Transverse colon (tissue), 4 donors: ENCODE measurements at regions not wholly inside any gene's neighbourhood (a gene's known extent, or its start where the extent isn't known, plus 50 kb on each side); places are given as distances from the start of the nearest gene placed in this dataset.

Experiments used
- DNase-seq: peaks from one replicate; pipeline ENCODE4 v3.0.0-alpha.2; 2019
- H3K27ac ChIP-seq, 4 donors: fragments of 200-600 bp; sonication (generic); 2 replicates each; pipeline ENCODE4 v1.5.1; 2016 to 2018; ENCODE audit warnings: inconsistent platforms in 4 of 4
- H3K27me3 ChIP-seq: fragments of 200-600 bp; sonication (generic); 2 replicates; pipeline ENCODE4 v1.5.1; 2017; ENCODE audit warnings: inconsistent platforms
- H3K36me3 ChIP-seq, 4 donors: fragments of 200-600 bp; sonication (generic); 2 replicates each; pipeline ENCODE4 v1.5.1; 2017 to 2019; ENCODE audit warnings: inconsistent platforms in 4 of 4
- H3K4me1 ChIP-seq, 4 donors: fragments of 200-600 bp; sonication (generic); 2 replicates each; pipeline ENCODE4 v1.5.1; 2017 to 2020; ENCODE audit warnings: inconsistent platforms in 4 of 4
- H3K4me3 ChIP-seq, 4 donors: fragments of 200-600 bp; sonication (generic); 1 replicate in 1 of 4; 2 replicates in 3 of 4; pipeline versions ENCODE4 v1.5.1 to v1.6.1; 2017 to 2019; ENCODE audit warnings: inconsistent platforms in 4 of 4
- H3K9me3 ChIP-seq, 2 donors: fragments of 200-600 bp; sonication (generic); 2 replicates each; pipeline ENCODE4 v1.5.1; 2017 to 2019; ENCODE audit warnings: inconsistent platforms in 2 of 2
- EP300 ChIP-seq: sonication (generic); formaldehyde crosslinking; IDR thresholded peaks from one replicate; pipeline ENCODE4 v1.6.1; 2017; ENCODE audit warnings: antibody characterized with exemption, low read depth
- POLR2A ChIP-seq: fragments of 450-650 bp; IDR thresholded peaks from one replicate; pipeline ENCODE4 v1.6.1; 2016; ENCODE audit warnings: antibody characterized with exemption, mild to moderate bottlenecking, moderate library complexity
- POLR2AphosphoS5 ChIP-seq, 3 donors: sonication (generic); formaldehyde crosslinking; IDR thresholded peaks; one replicate each; pipeline ENCODE4 v1.6.1; 2016; ENCODE audit warnings: antibody characterized with exemption in 3 of 3
- WGBS, 2 donors: methylation state at CpG; one replicate each; pipeline ENCODE4 v1.1.5; 2018; ENCODE audit warnings: low coverage in 1 of 2; 5-methylcytosine and 5-hydroxymethylcytosine counted together
- in situ Hi-C, 4 donors: fragments of 200-750 bp; cut with MboI; loops; one replicate each; pipeline versions ENCODE4 v1.15.0 to v1.15.1; 2017; ENCODE audit warnings: low sequenced_read_pairs in 3 of 4, low pct_ligation_motif_present in 1 of 4, low pct_unique_long_range_greater_than_20kb in 1 of 4
- intact Hi-C: fragments of 100-400 bp; cut with DNase I; formaldehyde crosslinking; loops from one replicate; pipeline ENCODE4 v1.15.1; 2023; ENCODE audit warnings: low total_unique reads
- TF ChIP-seq, protein P1 (sequence below), 5 experiments: fragments of 200-600 bp in 3 of 5; fragments of 450-650 bp in 2 of 5; sonication (generic) in 3 of 5; IDR thresholded peaks; 1 replicate in 2 of 5; 2 replicates in 3 of 5; pipeline ENCODE4 v1.5.1; 2016 to 2017; ENCODE audit warnings: antibody characterized with exemption in 5 of 5, inconsistent platforms in 3 of 5, mild to moderate bottlenecking in 2 of 5, moderate library complexity in 1 of 5

DNA sequence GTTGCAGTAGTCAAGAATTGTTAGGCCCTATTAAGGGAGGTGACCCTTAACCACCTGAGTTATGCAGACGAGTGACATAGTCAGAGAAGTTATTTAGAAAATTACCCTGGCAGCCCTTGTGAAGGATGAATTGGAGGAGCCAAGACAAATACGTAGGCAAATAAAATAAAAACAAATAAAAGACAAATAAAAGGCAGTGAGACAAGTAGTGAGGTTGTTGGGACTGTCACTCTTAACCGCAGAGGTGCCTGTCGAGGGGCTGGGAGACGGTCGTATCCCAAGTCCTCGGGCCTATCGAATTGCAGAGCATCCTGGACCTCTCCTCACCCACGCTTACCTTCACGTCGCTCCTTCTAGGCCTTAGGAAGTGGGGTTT lies 58.0 kb upstream of the ZC4H2 start:
- TF ChIP-seq POLR2AphosphoS5 (IDR thresholded peaks at IDR 0.05) = no peak
- TF ChIP-seq EP300 = no peak
- TF ChIP-seq, protein P1, sequence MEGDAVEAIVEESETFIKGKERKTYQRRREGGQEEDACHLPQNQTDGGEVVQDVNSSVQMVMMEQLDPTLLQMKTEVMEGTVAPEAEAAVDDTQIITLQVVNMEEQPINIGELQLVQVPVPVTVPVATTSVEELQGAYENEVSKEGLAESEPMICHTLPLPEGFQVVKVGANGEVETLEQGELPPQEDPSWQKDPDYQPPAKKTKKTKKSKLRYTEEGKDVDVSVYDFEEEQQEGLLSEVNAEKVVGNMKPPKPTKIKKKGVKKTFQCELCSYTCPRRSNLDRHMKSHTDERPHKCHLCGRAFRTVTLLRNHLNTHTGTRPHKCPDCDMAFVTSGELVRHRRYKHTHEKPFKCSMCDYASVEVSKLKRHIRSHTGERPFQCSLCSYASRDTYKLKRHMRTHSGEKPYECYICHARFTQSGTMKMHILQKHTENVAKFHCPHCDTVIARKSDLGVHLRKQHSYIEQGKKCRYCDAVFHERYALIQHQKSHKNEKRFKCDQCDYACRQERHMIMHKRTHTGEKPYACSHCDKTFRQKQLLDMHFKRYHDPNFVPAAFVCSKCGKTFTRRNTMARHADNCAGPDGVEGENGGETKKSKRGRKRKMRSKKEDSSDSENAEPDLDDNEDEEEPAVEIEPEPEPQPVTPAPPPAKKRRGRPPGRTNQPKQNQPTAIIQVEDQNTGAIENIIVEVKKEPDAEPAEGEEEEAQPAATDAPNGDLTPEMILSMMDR (IDR thresholded peaks at IDR 0.05) = no peak
- no peak for TF ChIP-seq POLR2A
- 0 to 28% methylated on average over 1 to 11 of the region's 11 CpGs for WGBS, 2 donors
- H3K27ac ChIP-seq = peak overlapping the region; percentile 85 to 93 (median 92)
- no peaks in the 10 kb centered on the region for H3K27me3 ChIP-seq
- no peaks in the 10 kb centered on the region for H3K9me3 ChIP-seq
- DNase-seq = no peak
- H3K4me1 ChIP-seq = peaks cover 0 to 11% (median 0%) of the 10 kb centered on the region in 4 donors
- no peaks in the 10 kb centered on the region for H3K36me3 ChIP-seq
- in situ Hi-C loops (no loop called here), intact Hi-C loops (no loop called here)
- peak overlapping the region in 3 of 4 donors; percentile 50 to 79 (median 63) for H3K4me3 ChIP-seq
